Esophagus squamous epithelium (tissue), 5 donors: ENCODE measurements at regions not wholly inside any gene's neighbourhood (a gene's known extent, or its start where the extent isn't known, plus 50 kb on each side); places are given as distances from the start of the nearest gene placed in this dataset.

Experiments used
- DNase-seq: peaks from one replicate; lab custom pipeline; 2025; lab: John Stamatoyannopoulos, UW
- H3K27ac ChIP-seq, 4 donors: fragments of 200-600 bp; sonication (generic); one replicate each; pipeline ENCODE4 v1.5.1; 2016 to 2019; ENCODE audit warnings: mild to moderate bottlenecking in 1 of 4
- H3K27me3 ChIP-seq, 4 donors: fragments of 200-600 bp; sonication (generic); 1 replicate in 3 of 4; 2 replicates in 1 of 4; pipeline versions ENCODE4 v1.5.1 to v1.6.0; 2017 to 2021; ENCODE audit warnings: antibody characterized with exemption in 1 of 4
- H3K36me3 ChIP-seq, 3 donors: fragments of 200-600 bp; sonication (generic); one replicate each; pipeline ENCODE4 v1.5.1; 2016 to 2019
- H3K4me1 ChIP-seq, 3 donors: fragments of 200-600 bp; sonication (generic); one replicate each; pipeline ENCODE4 v1.5.1; 2017 to 2019
- H3K4me3 ChIP-seq, 4 donors: fragments of 200-600 bp; sonication (generic); 1 replicate in 3 of 4; 2 replicates in 1 of 4; pipeline ENCODE4 v1.5.1; 2016 to 2019; ENCODE audit warnings: mild to moderate bottlenecking in 2 of 4, moderate library complexity in 1 of 4
- H3K9me3 ChIP-seq, 3 donors: fragments of 200-600 bp; sonication (generic); one replicate each; pipeline ENCODE4 v1.5.1; 2016 to 2019
- POLR2A ChIP-seq, 4 donors: fragments of 450-650 bp; IDR thresholded peaks; one replicate each; pipeline ENCODE4 v1.6.1; 2017; ENCODE audit warnings: antibody characterized with exemption in 4 of 4, mild to moderate bottlenecking in 4 of 4, moderate library complexity in 3 of 4
- WGBS, 2 donors: methylation state at CpG; one replicate each; pipeline ENCODE4 v1.1.5; 2018; 5-methylcytosine and 5-hydroxymethylcytosine counted together
- intact Hi-C: fragments of 100-400 bp; cut with DNase I; formaldehyde crosslinking; loops from one replicate; pipeline ENCODE4 v1.15.0; 2022
- TF ChIP-seq, protein P1 (sequence below), 6 experiments: fragments of 450-650 bp in 4 of 6; fragments of 200-600 bp in 2 of 6; sonication (generic) in 2 of 6; IDR thresholded peaks; one replicate each; pipeline ENCODE4 v1.5.1; 2016 to 2019; ENCODE audit warnings: antibody characterized with exemption in 6 of 6, mild to moderate bottlenecking in 4 of 6, moderate library complexity in 4 of 6
- donor health status: DM: yes; HTN: yes; CAD: no.

DNA sequence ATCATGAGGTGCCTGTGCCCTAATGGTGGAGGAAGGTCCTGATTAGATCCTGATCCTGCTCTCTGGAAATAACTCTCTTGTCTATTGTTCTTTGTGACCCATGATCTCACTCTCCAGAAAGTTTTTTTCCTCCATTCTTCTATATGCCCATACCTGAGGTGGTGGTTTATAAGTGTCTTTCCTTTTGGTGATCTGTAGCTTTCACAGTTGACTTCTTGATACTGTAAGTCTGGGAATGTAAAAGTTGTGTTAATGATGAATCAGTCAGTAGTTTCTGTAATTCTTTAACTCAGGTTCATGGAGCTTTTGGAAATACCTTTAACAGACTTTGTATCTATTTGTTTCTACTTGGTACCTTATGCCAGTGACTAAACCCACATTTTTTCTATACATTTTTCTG lies 444.0 kb upstream of the FLRT2 start:
- H3K4me1 ChIP-seq = no peaks in the 10 kb centered on the region
- H3K9me3 ChIP-seq = no peaks in the 10 kb centered on the region
- no peaks in the 10 kb centered on the region for H3K27me3 ChIP-seq
- H3K4me3 ChIP-seq = no peak overlapping the region
- no peak for DNase-seq
- intact Hi-C loops = no loop called here
- no peaks in the 10 kb centered on the region for H3K36me3 ChIP-seq
- TF ChIP-seq, protein P1, sequence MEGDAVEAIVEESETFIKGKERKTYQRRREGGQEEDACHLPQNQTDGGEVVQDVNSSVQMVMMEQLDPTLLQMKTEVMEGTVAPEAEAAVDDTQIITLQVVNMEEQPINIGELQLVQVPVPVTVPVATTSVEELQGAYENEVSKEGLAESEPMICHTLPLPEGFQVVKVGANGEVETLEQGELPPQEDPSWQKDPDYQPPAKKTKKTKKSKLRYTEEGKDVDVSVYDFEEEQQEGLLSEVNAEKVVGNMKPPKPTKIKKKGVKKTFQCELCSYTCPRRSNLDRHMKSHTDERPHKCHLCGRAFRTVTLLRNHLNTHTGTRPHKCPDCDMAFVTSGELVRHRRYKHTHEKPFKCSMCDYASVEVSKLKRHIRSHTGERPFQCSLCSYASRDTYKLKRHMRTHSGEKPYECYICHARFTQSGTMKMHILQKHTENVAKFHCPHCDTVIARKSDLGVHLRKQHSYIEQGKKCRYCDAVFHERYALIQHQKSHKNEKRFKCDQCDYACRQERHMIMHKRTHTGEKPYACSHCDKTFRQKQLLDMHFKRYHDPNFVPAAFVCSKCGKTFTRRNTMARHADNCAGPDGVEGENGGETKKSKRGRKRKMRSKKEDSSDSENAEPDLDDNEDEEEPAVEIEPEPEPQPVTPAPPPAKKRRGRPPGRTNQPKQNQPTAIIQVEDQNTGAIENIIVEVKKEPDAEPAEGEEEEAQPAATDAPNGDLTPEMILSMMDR (IDR thresholded peaks at IDR 0.05) = no peak
- TF ChIP-seq POLR2A (IDR thresholded peaks at IDR 0.05) = no peak
- no peak overlapping the region for H3K27ac ChIP-seq

DNA sequence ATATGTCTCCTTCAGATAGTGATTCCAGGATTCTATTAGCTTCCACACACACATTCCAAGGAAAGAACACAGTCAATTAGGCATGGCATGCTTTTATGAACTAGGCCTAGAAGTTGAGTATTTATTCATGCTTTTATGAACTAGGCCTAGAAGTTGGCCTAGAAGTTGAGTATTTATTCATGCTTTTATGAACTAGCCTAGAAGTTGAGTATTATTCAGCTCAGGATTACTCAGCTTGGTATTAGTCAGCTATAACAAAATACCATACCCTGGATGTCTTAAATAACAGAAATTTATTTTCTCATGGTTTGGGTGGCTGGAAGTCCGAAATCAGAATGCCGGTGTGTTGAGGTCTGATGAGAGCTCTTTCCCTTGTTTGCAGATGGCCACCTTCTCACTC lies 442.7 kb upstream of the FLRT2 start:
- no peak for DNase-seq
- Histone ChIP-seq H3K36me3 (no peaks in the 10 kb centered on the region), H3K27ac (no peak overlapping the region), H3K27me3 (no peaks in the 10 kb centered on the region), H3K4me1 (no peaks in the 10 kb centered on the region), H3K9me3 (no peaks in the 10 kb centered on the region), H3K4me3 (no peak overlapping the region)
- no peak for TF ChIP-seq POLR2A (IDR thresholded peaks at IDR 0.05)
- TF ChIP-seq, protein P1 (IDR thresholded peaks at IDR 0.05) = no peak
- intact Hi-C loops = no loop called here
- WGBS, 2 donors = 47 to 56% methylated on average over 2 of the region's 2 CpGs

DNA sequence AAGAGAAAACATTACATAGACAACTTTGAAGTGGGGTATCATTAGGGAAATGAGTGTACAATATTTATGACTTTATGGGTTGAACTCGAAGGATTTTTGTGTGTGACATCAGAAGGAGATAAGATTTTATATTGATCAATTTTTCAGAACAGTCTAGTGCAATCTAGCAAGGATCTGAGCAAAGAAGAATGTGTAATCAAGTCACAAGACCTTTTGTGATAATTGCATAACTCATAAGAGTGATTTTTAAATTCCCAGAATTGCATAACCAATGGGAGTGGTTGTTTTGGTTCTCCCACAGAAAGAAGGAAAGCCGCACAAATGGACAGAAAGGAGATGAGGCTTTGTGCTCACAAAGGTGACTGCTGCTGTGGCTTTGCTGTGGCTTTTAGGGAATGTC lies 441.8 kb upstream of the FLRT2 start:
- DNase-seq = no peak

DNA sequence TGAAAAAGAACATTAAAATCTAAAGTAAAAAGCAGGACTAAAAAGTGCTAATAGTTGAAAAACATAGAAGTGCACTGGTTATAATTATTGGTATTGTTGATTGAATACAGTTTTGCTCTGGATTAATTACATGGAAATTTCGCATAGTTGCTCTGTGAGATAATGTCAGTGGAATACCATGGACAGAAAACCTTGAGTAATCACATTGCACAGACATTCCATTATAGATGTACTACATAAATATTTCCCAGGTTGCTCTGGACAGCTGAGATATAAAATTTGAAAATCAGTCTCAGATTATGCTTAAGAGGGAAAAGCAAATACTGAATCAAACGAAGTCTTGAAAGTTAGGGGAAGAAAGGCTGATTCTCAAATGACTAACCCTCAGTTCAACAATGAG lies 439.3 kb upstream of the FLRT2 start:
- Histone ChIP-seq H3K4me1 (no peaks in the 10 kb centered on the region), H3K27me3 (no peaks in the 10 kb centered on the region), H3K9me3 (no peaks in the 10 kb centered on the region), H3K36me3 (no peaks in the 10 kb centered on the region), H3K27ac (no peak overlapping the region), H3K4me3 (no peak overlapping the region)
- WGBS, 2 donors = 62 to 65% methylated on average over 2 of the region's 2 CpGs
- no peak for DNase-seq
- intact Hi-C loops = no loop called here
- no peak for TF ChIP-seq POLR2A (IDR thresholded peaks at IDR 0.05)
- TF ChIP-seq, protein P1 (IDR thresholded peaks at IDR 0.05) = no peak

More for the DNA sequence above, 441.8 kb upstream of the FLRT2 start:
- Histone ChIP-seq H3K4me3 (no peak overlapping the region), H3K4me1 (no peaks in the 10 kb centered on the region), H3K27me3 (no peaks in the 10 kb centered on the region), H3K36me3 (no peaks in the 10 kb centered on the region), H3K27ac (peak overlapping the region in 1 of 4 donors; percentile 46), H3K9me3 (no peaks in the 10 kb centered on the region)
- 55 to 76% methylated on average over 2 of the region's 2 CpGs for WGBS, 2 donors
- TF ChIP-seq POLR2A (IDR thresholded peaks at IDR 0.05) = no peak
- TF ChIP-seq, protein P1 (IDR thresholded peaks at IDR 0.05) = no peak
- intact Hi-C loops = no loop called here

DNA sequence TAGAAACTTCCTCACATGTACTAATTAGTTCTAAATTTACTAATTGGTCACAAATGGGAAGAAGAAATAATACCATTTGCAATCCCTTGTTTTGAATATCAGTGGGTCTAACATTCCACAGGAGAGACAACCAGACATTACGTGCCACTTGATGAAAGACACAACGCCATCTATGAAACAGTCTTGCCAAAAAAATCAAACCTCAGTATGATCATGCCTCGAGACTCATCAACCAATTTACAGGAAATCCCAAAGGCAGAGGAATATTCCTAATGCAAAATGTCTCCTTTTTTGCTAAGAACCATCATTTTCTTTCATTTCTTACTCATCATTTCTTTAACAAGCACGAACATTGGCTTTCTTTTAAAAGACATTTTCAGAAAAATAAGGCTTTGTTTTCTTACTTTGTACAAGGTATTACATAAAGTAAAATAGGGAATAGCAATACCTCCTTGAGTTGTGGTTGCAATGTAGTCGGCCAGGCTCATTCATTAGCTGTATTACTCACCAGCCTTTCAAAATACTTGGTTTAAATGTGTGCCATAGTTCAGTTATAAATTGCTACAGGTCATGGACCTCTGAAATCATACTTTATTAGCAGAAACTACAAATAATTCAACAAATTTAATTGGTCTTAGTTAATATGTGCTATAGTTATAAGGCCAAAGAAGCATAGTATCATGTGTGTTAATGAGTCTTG lies 436.2 kb upstream of the FLRT2 start:
- WGBS, 2 donors = 64 to 65% methylated on average over 5 of the region's 5 CpGs
- intact Hi-C loops = no loop called here
- H3K4me1 ChIP-seq = no peaks in the 10 kb centered on the region
- no peak overlapping the region for H3K27ac ChIP-seq
- H3K9me3 ChIP-seq = no peaks in the 10 kb centered on the region
- no peaks in the 10 kb centered on the region for H3K27me3 ChIP-seq
- H3K36me3 ChIP-seq = no peaks in the 10 kb centered on the region
- TF ChIP-seq, protein P1 (IDR thresholded peaks at IDR 0.05) = no peak
- no peak for TF ChIP-seq POLR2A (IDR thresholded peaks at IDR 0.05)
- no peak overlapping the region for H3K4me3 ChIP-seq
- DNase-seq = no peak
